Hematopoietic multipotent progenitor cell treated with erythropoietin and hydrocortisone succinate and interleukin-3 and kit ligand, for 4 days (in vitro differentiated cells): ENCODE measurements at regions not wholly inside any gene's neighbourhood (a gene's known extent, or its start where the extent isn't known, plus 50 kb on each side); places are given as distances from the start of the nearest gene placed in this dataset.
"Not testable (repeated sequence)": the region's sequence is repeated elsewhere in the genome, so short reads cannot be mapped to it uniquely, and the experiment has no call there.

Source experiments
- DNase-seq: peaks from one replicate; pipeline ENCODE4 v3.0.0-alpha.2; 2015

GRCh38 chr20:30811885-30812671 lies 445.4 kb upstream of the DEFB115 start:
- peak; percentile 56 for DNase-seq

DNA sequence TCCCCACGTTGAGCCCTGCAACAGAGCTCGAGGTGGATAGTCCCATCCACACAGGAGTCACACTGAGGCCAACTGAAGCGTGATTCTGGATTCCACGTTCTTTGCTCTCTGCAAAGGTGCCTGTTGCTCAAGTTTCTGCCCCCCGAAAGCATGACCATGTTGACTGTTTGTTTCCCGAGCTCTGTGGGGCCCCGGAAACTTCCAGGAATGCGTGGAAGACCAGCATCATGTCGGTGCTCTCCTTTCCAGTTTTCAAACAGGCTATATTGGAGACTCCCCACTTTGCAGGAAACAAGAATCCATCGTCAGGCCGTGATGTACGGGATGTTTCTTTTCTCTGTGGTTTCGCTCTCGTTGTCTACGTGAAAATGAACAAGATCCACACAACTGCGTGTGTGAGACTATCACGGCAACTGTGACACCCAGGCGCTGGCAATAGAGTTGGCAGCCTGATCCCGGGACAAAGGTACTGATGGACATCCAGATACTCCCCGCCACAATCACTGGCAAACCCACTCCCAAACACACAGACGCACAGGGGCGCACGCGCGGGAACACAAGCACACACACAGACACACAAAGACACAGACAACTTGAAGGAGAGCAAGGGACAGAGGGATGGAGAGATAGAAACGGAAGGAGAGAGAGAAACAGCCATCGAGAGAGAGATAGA lies 444.6 kb upstream of the DEFB115 start:
- no peak for DNase-seq

- DNase-seq: not testable (repeated sequence)
Observed at GRCh38 chr20:30813412-30814311, 443.8 kb upstream of the DEFB115 start.

GRCh38 chr20:30814312-30814639 lies 443.2 kb upstream of the DEFB115 start:
- not testable (repeated sequence) for DNase-seq

DNA sequence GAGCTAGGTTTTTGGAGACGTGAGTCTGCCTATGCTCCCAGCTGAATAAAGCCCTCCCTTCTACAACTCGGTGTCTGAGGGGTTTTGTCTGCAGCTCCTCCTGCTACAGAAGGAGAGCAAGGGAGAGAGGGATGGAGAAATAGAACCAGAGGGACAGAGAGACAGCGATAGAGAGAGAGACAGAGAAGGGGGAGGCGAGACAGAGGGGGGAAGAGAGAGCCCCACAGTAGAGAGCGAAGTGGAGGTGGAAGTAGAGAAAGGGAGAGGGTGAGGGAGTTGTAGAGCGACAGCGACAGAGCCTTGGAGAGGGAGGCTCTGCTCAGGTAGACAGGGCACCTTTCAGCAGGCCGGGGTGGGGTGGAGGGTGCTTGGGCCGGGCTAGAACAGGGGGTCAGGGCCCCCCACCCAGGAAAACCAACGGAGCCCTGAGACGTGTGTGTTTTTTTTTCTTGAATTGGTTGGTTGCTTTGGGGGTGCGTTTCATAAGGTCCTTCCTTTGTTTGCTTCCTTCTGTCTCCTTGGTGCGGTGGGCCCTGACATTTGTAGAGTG lies 442.4 kb upstream of the DEFB115 start:
- DNase-seq: not testable (repeated sequence)

DNA sequence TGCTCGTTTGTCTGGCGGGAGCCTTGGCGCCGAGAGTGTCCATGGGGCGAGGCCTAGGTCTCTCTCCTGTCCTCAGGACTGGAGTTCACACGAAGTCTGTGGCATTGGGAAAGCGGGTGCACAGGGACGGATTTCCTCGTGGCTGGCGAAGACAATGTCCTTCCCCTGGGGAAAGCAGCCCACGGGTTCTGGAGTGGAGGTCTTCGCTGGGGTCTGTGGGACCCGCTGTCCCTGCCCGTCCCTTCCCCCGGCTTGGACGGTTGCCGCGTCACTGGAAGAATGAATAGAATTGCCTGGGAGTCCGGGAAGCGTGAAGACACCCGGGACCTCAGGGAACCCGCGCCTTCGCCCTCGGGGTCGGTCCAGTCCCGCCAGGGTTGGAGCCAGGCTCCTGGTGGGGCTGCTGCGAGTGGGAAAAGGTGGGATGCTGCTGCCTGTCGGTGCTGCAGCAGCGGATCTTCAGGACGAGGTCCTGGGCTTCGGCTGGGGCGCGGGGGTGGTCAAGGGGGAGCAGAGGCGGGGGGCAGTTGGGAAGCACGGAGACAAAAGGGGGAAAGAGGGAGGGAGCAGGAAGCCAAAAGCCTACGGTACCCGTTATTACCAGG lies 441.8 kb upstream of the DEFB115 start:
- DNase-seq: no peak

DNA sequence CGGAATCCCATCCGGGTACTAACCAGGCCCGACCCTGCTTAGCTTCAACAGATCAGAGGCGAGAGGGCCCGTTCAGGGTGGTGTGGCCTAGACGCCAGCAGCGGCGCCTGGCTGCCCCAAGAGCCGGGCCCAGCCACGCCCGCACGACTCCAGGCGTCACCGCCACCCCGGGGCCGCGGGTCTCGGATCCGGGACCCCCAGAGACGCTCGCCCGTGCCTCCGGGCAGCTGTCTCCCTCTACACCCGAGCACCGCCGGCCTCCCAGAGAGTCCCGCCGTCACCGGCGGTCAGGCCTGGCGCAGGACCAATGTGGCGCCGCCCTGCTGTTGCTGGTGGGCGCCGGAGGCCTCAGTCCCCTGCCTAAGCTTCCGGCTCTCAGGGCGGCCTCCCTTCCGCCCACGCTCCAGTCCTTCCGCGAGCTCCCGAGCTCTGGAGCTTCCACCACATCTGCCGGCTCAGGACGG lies 441.2 kb upstream of the DEFB115 start:
- DNase-seq: peak; percentile 24

DNA sequence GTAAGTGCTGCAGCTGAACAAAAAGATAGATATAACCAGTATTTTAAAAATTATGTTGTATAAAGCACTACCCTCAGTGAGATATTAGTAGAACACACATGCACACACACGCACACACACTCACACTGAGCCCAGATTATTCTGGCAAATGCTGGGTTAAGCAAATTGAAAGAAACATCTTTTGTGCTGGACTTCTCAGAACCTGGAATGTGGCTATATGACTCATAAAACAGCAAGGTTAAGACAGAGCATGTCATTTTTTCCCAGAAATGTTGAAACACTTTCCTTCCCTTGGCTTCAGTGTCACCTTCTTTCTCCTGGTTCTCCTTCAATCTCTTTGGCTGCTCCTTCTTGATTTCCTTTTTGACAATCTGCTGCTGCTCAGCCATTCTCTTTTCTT lies 435.8 kb upstream of the DEFB115 start:
- not testable (repeated sequence) for DNase-seq

DNA sequence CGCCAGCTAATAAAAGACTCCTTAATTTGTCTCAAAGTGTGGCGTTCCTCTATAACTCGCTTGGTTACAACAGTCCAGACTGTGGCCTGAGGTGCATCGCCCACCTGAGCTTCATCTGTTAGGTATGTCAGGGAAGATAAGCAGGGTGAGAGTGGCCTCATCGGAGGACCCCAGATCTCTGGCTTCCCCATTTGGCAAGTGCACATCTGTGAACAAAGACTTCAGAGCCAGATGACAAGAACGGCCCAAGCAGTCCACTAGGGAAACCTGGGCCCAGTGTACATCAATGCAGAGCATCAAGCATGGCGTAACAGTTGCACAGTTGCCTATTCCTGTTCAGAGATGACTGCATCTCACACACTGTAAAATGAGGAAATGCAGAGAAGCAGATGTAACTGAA lies 432.8 kb upstream of the DEFB115 start:
- DNase-seq: not testable (repeated sequence)

DNA sequence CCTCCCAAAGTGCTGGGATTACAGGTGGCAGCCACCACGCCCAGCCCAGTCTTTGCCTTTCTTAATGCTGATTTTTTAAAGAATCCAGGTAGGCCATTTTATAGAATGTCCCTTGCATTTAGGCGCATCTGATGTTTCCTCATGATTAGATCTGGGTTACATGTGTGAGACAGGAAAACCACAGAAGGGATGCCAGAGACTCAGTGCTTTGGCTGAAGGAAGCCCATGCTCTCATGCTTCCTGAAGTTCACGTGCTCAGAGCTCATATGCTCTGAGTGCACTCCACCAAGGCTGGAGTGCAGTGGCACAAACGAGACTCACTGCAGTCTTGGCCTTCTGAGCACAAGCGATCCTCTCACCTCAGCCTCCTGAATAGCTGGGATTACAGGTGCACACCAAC lies 411.5 kb upstream of the DEFB115 start:
- DNase-seq: not testable (repeated sequence)

DNA sequence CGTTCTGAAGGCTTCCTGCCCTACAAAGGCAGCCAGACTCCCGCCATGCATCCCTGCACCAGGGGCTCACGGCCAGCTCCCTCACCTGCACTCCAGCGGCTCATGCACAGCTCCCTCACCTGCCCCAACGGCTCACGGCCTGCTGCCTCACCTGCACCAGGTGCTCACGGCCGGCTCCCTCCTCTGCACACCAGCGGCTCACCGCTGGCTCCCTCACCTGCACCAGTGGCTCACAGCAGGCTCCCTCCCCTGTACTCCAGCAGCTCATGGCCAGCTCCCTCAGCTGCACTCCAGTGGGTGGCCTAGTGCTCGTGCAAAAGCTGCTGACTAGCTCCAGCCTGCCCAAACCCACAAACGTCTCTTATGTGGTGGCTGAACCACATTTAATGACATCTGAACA lies 389.2 kb upstream of the DEFB115 start:
- DNase-seq: not testable (repeated sequence)

GRCh38 chr20:30871127-30871526 lies 386.3 kb upstream of the DEFB115 start:
- DNase-seq: not testable (repeated sequence)

DNA sequence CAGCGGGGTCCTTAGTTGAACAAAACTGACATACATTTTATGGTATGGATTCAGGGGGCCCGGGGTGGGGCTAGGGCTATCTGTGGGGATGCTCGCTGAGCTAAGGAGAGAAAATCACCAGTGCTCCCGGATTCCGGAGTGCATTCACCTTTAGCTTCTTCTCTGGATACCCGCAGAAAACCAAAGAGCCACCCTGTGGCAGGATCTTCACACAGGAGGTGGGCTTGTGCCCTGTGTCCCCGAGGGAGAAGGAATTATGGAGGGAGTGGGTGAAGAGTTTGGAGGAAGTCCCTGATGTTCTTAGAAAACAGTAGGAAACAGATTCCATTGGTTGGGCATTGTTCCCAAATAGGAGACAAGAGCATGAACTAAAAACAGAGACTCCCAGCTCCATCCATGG lies 385.2 kb upstream of the DEFB115 start:
- not testable (repeated sequence) for DNase-seq

GRCh38 chr20:30875868-30876267 lies 381.6 kb upstream of the DEFB115 start:
- not testable (repeated sequence) for DNase-seq

- DNase-seq: peak; percentile 27
Observed at GRCh38 chr20:30891400-30891799, 366.1 kb upstream of the DEFB115 start.

- DNase-seq: no peak
Observed at GRCh38 chr20:30892541-30893345, 364.7 kb upstream of the DEFB115 start.

- DNase-seq: not testable (repeated sequence)
Observed at GRCh38 chr20:30893346-30894314, 363.8 kb upstream of the DEFB115 start.

- DNase-seq: not testable (repeated sequence)
Observed at GRCh38 chr20:30894707-30895353, 362.6 kb upstream of the DEFB115 start.

DNA sequence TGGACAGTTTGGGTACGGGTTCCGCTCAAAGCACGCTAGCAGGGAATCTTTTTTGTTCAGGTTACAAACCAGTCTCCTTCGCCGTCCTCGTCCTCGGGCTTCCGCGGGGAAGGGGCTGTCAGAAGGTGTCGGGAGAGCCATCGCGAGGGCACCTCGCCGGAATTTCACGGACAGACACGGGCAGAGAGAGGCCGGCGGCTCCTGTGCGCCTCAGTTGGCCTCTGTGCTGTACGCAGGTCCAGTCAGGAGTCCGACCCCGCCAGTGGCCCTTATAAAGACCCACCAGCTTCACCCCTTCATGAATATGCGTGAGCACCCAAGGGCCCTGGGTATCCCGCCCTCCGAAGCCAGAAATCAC lies 362.1 kb upstream of the DEFB115 start:
- DNase-seq: not testable (repeated sequence)
